ENCODE measurements at regions not wholly inside any gene's neighbourhood (a gene's known extent, or its start where the extent isn't known, plus 50 kb on each side); places are given as distances from the start of the nearest gene placed in this dataset.

GRCh38 chr3:25289663-25290062 lies 138.4 kb upstream of the RARB start:
- Histone ChIP-seq H4K91ac (replicated peaks; ENCODE audit: insufficient read length, low read length) (no peak overlapping the region), H2AK5ac (ENCODE audit: low read depth, low read length) (no peak overlapping the region), H3K36me3 (ENCODE audit: control insufficient read depth in 2 of 4, insufficient read depth in 4 of 4, low read length in 3 of 4) (no peaks in the 10 kb centered on the region), H3K4ac (replicated peaks; ENCODE audit: insufficient read length, low read depth, low read length) (no peak overlapping the region), H2BK5ac (ENCODE audit: low read depth, low read length) (no peak overlapping the region), H3K18ac (ENCODE audit: extremely low read depth, low read length) (no peak overlapping the region), H3K9me3 (ENCODE audit: insufficient read depth in 2 of 2, low read depth in 1 of 2, low read length in 1 of 2) (no peaks in the 10 kb centered on the region), H4K5ac (ENCODE audit: insufficient read length, low read depth, low read length) (no peak overlapping the region), H2BK120ac (replicated peaks; ENCODE audit: low read depth, low read length) (no peak overlapping the region), H4K20me1 (replicated peaks in 1 of 2; ENCODE audit: control insufficient read depth in 1 of 2, insufficient read depth in 2 of 2, low read length in 2 of 2) (no peaks in the 10 kb centered on the region), H3K23ac (ENCODE audit: insufficient read length) (no peak overlapping the region), H4K8ac (ENCODE audit: extremely low read depth, insufficient read depth, low read length) (no peak overlapping the region), H3K79me2 (ENCODE audit: control insufficient read depth in 1 of 2, insufficient read depth in 2 of 2, low read length in 2 of 2) (no peaks in the 10 kb centered on the region), H3K23me2 (ENCODE audit: low read depth, low read length) (no peaks in the 10 kb centered on the region), H3K14ac (ENCODE audit: insufficient read length) (no peak overlapping the region), H3K4me2 (ENCODE audit: insufficient read depth in 1 of 2, low read depth in 2 of 2, low read length in 2 of 2) (no peak overlapping the region), H3K27me3 (replicated peaks in 1 of 4; ENCODE audit: control insufficient read depth in 3 of 4, extremely low read depth in 1 of 4, insufficient read depth in 3 of 4, low read length in 3 of 4) (no peaks in the 10 kb centered on the region), H2BK20ac (ENCODE audit: low read length) (no peak overlapping the region), H3K27ac (ENCODE audit: low read depth, low read length) (no peak overlapping the region), H3K56ac (replicated peaks; ENCODE audit: insufficient read length, low read depth, low read length) (no peak overlapping the region), H2BK15ac (ENCODE audit: low read length) (no peak overlapping the region), H3K79me1 (ENCODE audit: low read depth, low read length) (no peaks in the 10 kb centered on the region), H3K4me3 (ENCODE audit: extremely low read depth in 1 of 4, insufficient read depth in 2 of 4, low read depth in 3 of 4, low read length in 4 of 4) (no peak overlapping the region), H3K4me1 (replicated peaks in 1 of 4; ENCODE audit: control insufficient read depth in 3 of 4, insufficient read depth in 4 of 4, low read length in 3 of 4) (peaks cover 0 to 14% (median 3%) of the 10 kb centered on the region in 4 experiments; a peak in 2 of 7 replicates), H3K9ac (replicated peaks in 1 of 4; ENCODE audit: extremely low read depth in 1 of 4, low read depth in 3 of 4, low read length in 3 of 4) (no peak overlapping the region), H2BK12ac (ENCODE audit: low read depth, low read length) (no peak overlapping the region), H2AFZ (ENCODE audit: low read length) (no peak overlapping the region)
- 90% methylated on average over 2 of the region's 2 CpGs; no CpG with 5 or more reads in 1 of the 2 experiments for WGBS, 2 experiments (ENCODE audit: extremely low coverage in 1 of 2, insufficient coverage in 1 of 2, insufficient read length in 1 of 2, insufficient replicate concordance in 2 of 2, low coverage in 1 of 2, low lambda C conversion rate in 2 of 2, missing lambda C conversion rate in 1 of 2)
- ChIA-PET POLR2A (ENCODE audit: partially characterized antibody) (no interaction called here), CTCF (ENCODE audit: partially characterized antibody) (interaction anchor here (1.0 kb wide), 1 partner anchor 26 kb away, joined by 3 read pairs; no protein-coding TSS in a partner anchor)
- no peak for DNase-seq (ENCODE audit: low read depth in 1 of 2, low spot score in 2 of 2)
- FAIRE-seq: no peak
- TF ChIP-seq NRF1 (IDR thresholded peaks at IDR 0.05; ENCODE audit: low read depth, low read length) (no peak), KDM1A (IDR thresholded peaks at IDR 0.05; ENCODE audit: borderline replicate concordance, low read length) (no peak), CHD1 (IDR thresholded peaks at IDR 0.05; ENCODE audit: low read depth, low read length) (no peak), MAX (IDR thresholded peaks at IDR 0.05) (no peak), CREB1 (IDR thresholded peaks at IDR 0.05) (no peak), SP4 (IDR thresholded peaks at IDR 0.05; ENCODE audit: low read length) (no peak), SAP30 (IDR thresholded peaks at IDR 0.05; ENCODE audit: insufficient read depth, insufficient replicate concordance, low read length) (no peak), SIX5 (IDR thresholded peaks at IDR 0.05; ENCODE audit: low read depth, low read length) (no peak), RNF2 (IDR thresholded peaks at IDR 0.05; ENCODE audit: borderline replicate concordance, low read depth, low read length, missing control alignments, poor library complexity, severe bottlenecking) (no peak), TAF7 (optimal IDR thresholded peaks at IDR 0.05; ENCODE audit: borderline replicate concordance, low read depth, low read length) (no peak), RBBP5 (IDR thresholded peaks at IDR 0.05; ENCODE audit: borderline replicate concordance, low read depth, low read length) (no peak), SP2 (IDR thresholded peaks at IDR 0.05; ENCODE audit: low read length) (no peak), JUND (IDR thresholded peaks at IDR 0.05; ENCODE audit: low read length) (no peak), YY1 (IDR thresholded peaks at IDR 0.05; ENCODE audit: low read depth, low read length) (no peak)
- TF ChIP-seq, protein P1, sequence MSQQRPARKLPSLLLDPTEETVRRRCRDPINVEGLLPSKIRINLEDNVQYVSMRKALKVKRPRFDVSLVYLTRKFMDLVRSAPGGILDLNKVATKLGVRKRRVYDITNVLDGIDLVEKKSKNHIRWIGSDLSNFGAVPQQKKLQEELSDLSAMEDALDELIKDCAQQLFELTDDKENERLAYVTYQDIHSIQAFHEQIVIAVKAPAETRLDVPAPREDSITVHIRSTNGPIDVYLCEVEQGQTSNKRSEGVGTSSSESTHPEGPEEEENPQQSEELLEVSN (IDR thresholded peaks at IDR 0.05): no peak

Data from H1 (cell line).